ENCODE measurements at regions not wholly inside any gene's neighbourhood (a gene's known extent, or its start where the extent isn't known, plus 50 kb on each side); places are given as distances from the start of the nearest gene placed in this dataset.
"Not testable (repeated sequence)": the region's sequence is repeated elsewhere in the genome, so short reads cannot be mapped to it uniquely, and the experiment has no call there.

DNA sequence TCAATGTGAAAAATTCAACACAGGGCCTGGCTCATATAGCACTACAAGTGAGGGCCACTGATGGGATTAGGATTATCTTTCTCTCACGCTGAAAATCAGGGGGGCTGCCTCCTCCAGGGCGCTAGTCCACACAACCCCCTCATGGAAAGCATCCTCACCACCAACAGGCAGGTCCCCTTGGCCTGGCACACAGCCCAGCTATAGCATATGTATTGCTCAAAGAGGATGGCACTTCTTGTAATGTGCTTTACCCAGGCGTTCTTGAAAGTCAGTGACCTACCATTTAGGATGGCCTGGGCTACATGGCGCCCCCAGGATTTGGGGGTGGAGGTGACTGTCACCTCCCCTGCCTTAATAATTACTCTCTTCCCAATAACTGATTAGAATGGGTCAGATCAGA, 71.0 kb upstream of the LSM6 start:
- Histone ChIP-seq H3K9me3 (ENCODE audit: insufficient read depth, low read length) (no peaks in the 10 kb centered on the region), H3K9me2 (replicated peaks; ENCODE audit: insufficient read depth, low read length) (no peaks in the 10 kb centered on the region)
- TF ChIP-seq EZH2phosphoT487 (conservative IDR thresholded peaks at IDR 0.05; ENCODE audit: low read length): no peak
- TF ChIP-seq, protein P1, sequence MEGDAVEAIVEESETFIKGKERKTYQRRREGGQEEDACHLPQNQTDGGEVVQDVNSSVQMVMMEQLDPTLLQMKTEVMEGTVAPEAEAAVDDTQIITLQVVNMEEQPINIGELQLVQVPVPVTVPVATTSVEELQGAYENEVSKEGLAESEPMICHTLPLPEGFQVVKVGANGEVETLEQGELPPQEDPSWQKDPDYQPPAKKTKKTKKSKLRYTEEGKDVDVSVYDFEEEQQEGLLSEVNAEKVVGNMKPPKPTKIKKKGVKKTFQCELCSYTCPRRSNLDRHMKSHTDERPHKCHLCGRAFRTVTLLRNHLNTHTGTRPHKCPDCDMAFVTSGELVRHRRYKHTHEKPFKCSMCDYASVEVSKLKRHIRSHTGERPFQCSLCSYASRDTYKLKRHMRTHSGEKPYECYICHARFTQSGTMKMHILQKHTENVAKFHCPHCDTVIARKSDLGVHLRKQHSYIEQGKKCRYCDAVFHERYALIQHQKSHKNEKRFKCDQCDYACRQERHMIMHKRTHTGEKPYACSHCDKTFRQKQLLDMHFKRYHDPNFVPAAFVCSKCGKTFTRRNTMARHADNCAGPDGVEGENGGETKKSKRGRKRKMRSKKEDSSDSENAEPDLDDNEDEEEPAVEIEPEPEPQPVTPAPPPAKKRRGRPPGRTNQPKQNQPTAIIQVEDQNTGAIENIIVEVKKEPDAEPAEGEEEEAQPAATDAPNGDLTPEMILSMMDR (IDR thresholded peaks at IDR 0.05; ENCODE audit: insufficient read depth, low read length, poor library complexity, severe bottlenecking): no peak

DNA sequence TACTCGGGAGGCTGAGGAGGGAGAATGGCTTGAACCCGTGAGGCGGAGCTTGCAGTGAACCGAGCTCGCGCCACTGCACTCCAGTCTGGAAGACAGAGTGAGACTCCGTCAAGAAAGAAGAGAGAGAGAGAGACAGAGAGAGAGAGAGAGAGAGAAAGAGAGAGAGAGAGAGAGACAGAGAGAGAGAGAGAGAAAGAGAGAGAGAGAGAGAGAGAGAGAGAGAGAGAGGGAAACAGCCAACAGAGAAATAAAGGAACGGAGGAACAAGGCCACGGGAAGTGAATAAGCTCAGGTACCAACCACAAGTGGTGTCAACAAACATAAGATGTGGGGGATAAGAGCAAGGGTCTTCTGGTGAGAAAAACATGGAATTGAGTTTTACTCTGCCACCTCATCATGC, 71.5 kb upstream of the LSM6 start:
- H3K27ac ChIP-seq (ENCODE audit: low read depth, low read length); H2AFZ ChIP-seq (ENCODE audit: low read depth, low read length, severe bottlenecking); H3F3A ChIP-seq (ENCODE audit: insufficient read depth); H3K4me3 ChIP-seq (ENCODE audit: insufficient read depth, low read length, poor library complexity, severe bottlenecking); H4K20me1 ChIP-seq (ENCODE audit: low read depth, low read length); H3K9ac ChIP-seq (ENCODE audit: low read length); H3K27me3 ChIP-seq (ENCODE audit: low read length); H3K9me2 ChIP-seq (replicated peaks; ENCODE audit: insufficient read depth, low read length); H3K36me3 ChIP-seq (ENCODE audit: low read length); H3K4me2 ChIP-seq (ENCODE audit: low read depth, low read length, poor library complexity, severe bottlenecking); H3K9me3 ChIP-seq (ENCODE audit: insufficient read depth, low read length); H3K79me2 ChIP-seq (ENCODE audit: insufficient read depth, low read length): not testable (repeated sequence)

More for the DNA sequence above, 71.0 kb upstream of the LSM6 start:
- Histone ChIP-seq H3F3A (ENCODE audit: insufficient read depth) (no peaks in the 10 kb centered on the region; the same call in 1 of the 2 replicates), H3K79me2 (ENCODE audit: insufficient read depth, low read length) (no peaks in the 10 kb centered on the region), H3K9ac (ENCODE audit: low read length) (no peak overlapping the region), H2AFZ (ENCODE audit: low read depth, low read length, severe bottlenecking) (no peak overlapping the region), H3K36me3 (ENCODE audit: low read length) (no peaks in the 10 kb centered on the region), H3K27ac (ENCODE audit: low read depth, low read length) (no peak overlapping the region), H3K4me2 (ENCODE audit: low read depth, low read length, poor library complexity, severe bottlenecking) (no peak overlapping the region), H3K27me3 (ENCODE audit: low read length) (no peaks in the 10 kb centered on the region), H3K4me3 (ENCODE audit: insufficient read depth, low read length, poor library complexity, severe bottlenecking) (no peak overlapping the region), H4K20me1 (ENCODE audit: low read depth, low read length) (no peaks in the 10 kb centered on the region)

DNA sequence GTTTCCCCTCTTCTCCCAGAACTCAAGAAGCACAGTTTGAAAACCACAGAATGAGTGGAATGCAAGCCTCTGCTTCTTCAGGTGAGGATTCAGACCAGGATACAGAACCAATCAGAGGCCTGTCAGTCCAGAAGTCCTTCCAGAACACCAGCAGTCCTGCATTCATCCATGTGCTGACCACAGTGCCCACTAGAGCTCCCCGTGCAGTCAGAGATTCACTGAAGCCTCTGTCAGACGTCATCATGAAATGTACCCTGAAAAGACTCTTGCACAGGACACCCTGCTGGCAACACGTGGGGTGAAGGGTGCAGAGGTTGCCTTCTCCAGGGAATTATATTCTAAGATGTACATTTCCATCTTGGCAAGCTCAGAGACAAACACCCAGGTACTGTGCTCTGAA, 75.9 kb upstream of the LSM6 start:
- no peak overlapping the region for H3K4me3 ChIP-seq (ENCODE audit: insufficient read depth, low read length, poor library complexity, severe bottlenecking)
- no peaks in the 10 kb centered on the region for H3K9me3 ChIP-seq (ENCODE audit: insufficient read depth, low read length)
- H2AFZ ChIP-seq (ENCODE audit: low read depth, low read length, severe bottlenecking): no peak overlapping the region
- H3K9me2 ChIP-seq (replicated peaks; ENCODE audit: insufficient read depth, low read length): no peaks in the 10 kb centered on the region
- TF ChIP-seq, protein P1 (IDR thresholded peaks at IDR 0.05; ENCODE audit: insufficient read depth, low read length, poor library complexity, severe bottlenecking): no peak
- TF ChIP-seq EZH2phosphoT487 (conservative IDR thresholded peaks at IDR 0.05; ENCODE audit: low read length): no peak
- no peaks in the 10 kb centered on the region for H4K20me1 ChIP-seq (ENCODE audit: low read depth, low read length)
- H3F3A ChIP-seq (ENCODE audit: insufficient read depth): no peaks in the 10 kb centered on the region
- H3K4me2 ChIP-seq (ENCODE audit: low read depth, low read length, poor library complexity, severe bottlenecking): no peak overlapping the region
- no peaks in the 10 kb centered on the region for H3K36me3 ChIP-seq (ENCODE audit: low read length)
- H3K9ac ChIP-seq (ENCODE audit: low read length): no peak overlapping the region
- H3K27me3 ChIP-seq (ENCODE audit: low read length): no peaks in the 10 kb centered on the region
- no peaks in the 10 kb centered on the region for H3K79me2 ChIP-seq (ENCODE audit: insufficient read depth, low read length)
- H3K27ac ChIP-seq (ENCODE audit: low read depth, low read length): no peak overlapping the region

DNA sequence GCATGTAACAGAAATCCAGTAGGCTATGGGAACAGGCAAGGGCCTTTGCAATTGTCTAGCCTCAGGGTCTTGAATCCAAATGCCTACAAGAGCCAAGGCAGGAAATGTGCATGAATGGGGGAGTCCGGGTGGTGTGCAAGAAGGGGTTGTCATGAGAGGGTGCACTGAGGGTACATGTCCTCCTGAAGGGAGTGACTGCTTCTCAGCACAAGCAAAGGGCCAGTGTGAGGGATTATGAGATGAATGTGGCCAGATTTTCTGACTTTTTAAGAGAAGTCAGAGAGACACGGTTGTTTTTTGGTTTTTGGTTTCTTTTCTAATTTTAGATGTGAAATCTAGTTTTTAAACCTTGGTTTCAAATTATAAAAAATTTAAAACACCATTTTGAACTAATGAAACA, 76.5 kb upstream of the LSM6 start:
- Histone ChIP-seq H3K4me2 (ENCODE audit: low read depth, low read length, poor library complexity, severe bottlenecking) (no peak overlapping the region), H3K4me3 (ENCODE audit: insufficient read depth, low read length, poor library complexity, severe bottlenecking) (no peak overlapping the region), H3K27me3 (ENCODE audit: low read length) (no peaks in the 10 kb centered on the region), H3K36me3 (ENCODE audit: low read length) (no peaks in the 10 kb centered on the region), H3K9me2 (replicated peaks; ENCODE audit: insufficient read depth, low read length) (no peaks in the 10 kb centered on the region), H3K27ac (ENCODE audit: low read depth, low read length) (no peak overlapping the region), H2AFZ (ENCODE audit: low read depth, low read length, severe bottlenecking) (no peak overlapping the region), H3K9me3 (ENCODE audit: insufficient read depth, low read length) (no peaks in the 10 kb centered on the region), H3F3A (ENCODE audit: insufficient read depth) (no peaks in the 10 kb centered on the region), H4K20me1 (ENCODE audit: low read depth, low read length) (no peaks in the 10 kb centered on the region), H3K9ac (ENCODE audit: low read length) (no peak overlapping the region), H3K79me2 (ENCODE audit: insufficient read depth, low read length) (no peaks in the 10 kb centered on the region)
- TF ChIP-seq EZH2phosphoT487 (conservative IDR thresholded peaks at IDR 0.05; ENCODE audit: low read length): no peak
- TF ChIP-seq, protein P1 (IDR thresholded peaks at IDR 0.05; ENCODE audit: insufficient read depth, low read length, poor library complexity, severe bottlenecking): no peak

Measured in SU-DHL-6 (cell line).